Activated naive CD4-positive, alpha-beta T cell treated with anti-CD3 and anti-CD28 coated beads for 36 hours (primary cell): ENCODE measurements at regions not wholly inside any gene's neighbourhood (a gene's known extent, or its start where the extent isn't known, plus 50 kb on each side); places are given as distances from the start of the nearest gene placed in this dataset.

Source experiments
- CTCF ChIA-PET: fragments of 350-600 bp; sonication (Branson Sonifier 250); formaldehyde crosslinking; loops from one replicate; lab custom pipeline; 2021; ENCODE audit warnings: antibody characterized with exemption; lab: Charles Lee
- DNase-seq: peaks from one replicate; pipeline ENCODE4 v3.0.0-alpha.2; 2020
- H3K27ac Mint-ChIP-seq: one replicate; pipeline ENCODE4 v1.8.0; 2021; ENCODE audit warnings: mild to moderate bottlenecking, mixed read lengths
- H3K27me3 Mint-ChIP-seq: one replicate; pipeline ENCODE4 v1.8.0; 2021; ENCODE audit warnings: low read depth, mixed read lengths
- H3K36me3 Mint-ChIP-seq: one replicate; pipeline ENCODE4 v1.8.0; 2021; ENCODE audit warnings: low read depth, mixed read lengths
- H3K4me1 Mint-ChIP-seq: one replicate; pipeline ENCODE4 v1.8.0; 2021; ENCODE audit warnings: low read depth, mixed read lengths
- H3K4me3 Mint-ChIP-seq: one replicate; pipeline ENCODE4 v1.8.0; 2021; ENCODE audit warnings: mild to moderate bottlenecking, moderate library complexity, mixed read lengths
- H3K9me3 Mint-ChIP-seq: one replicate; pipeline ENCODE4 v1.8.0; 2021; ENCODE audit warnings: mixed read lengths
- intact Hi-C: fragments of 100-400 bp; cut with micrococcal nuclease; formaldehyde crosslinking; loops from one replicate; pipeline ENCODE4 v1.15.1; 2023

DNA sequence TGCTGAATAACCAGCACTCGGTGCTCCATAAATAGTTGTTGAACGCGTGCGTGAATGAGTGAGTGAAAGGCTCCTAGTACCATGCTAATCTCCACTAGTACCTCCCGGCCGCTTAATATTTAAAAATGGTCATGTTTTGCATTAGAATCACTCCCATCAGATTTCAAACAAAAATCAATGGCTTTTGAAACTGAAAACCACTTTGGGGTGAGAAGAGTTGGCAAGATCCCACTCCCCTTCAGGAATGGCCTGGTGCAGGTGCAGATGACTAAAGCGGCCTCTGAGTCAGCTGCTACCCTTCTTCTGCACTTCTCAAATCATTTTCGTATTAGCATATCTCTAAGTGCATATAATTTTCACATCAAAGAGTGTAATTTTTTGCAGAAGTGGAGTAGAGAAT is 425.3 kb upstream of the PROK2 start:
- no peaks in the 10 kb centered on the region for H3K9me3 Mint-ChIP-seq
- CTCF ChIA-PET, result no interaction called here

DNA sequence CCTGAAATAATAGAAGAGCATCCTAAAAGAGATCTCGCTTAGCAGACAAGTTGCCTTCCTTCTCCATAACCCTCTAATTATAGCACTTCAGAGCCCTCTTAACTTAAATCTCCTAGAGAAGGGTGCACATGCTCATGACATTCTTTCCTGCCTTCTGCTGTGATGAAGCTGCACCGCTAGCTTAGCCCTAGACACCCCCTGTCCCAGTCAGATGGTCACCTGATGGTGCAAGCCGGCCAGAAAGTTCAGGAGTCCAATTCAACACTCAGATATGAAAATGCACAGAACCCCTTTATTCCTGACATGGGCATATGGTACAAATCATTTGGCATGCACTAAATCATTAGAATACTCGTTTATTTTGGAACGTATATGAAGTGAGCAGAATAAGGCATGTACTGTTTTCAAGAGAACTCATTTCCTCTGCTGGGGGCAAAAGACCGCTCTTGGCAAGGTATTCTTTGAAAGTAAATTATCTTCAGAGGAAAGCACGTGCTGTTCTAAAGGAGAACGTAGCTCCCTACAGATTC is 420.4 kb upstream of the PROK2 start:
- DNase-seq, result no peak
- Mint-ChIP-seq H3K4me3 (no peak overlapping the region), H3K4me1 (peaks cover 4% of the 10 kb centered on the region), H3K27me3 (no peaks in the 10 kb centered on the region), H3K9me3 (peaks cover 5% of the 10 kb centered on the region), H3K36me3 (no peaks in the 10 kb centered on the region), H3K27ac (no peak overlapping the region)
- intact Hi-C loops, result no loop called here
- CTCF ChIA-PET, result no interaction called here

More for the DNA sequence above, 425.3 kb upstream of the PROK2 start:
- H3K27ac Mint-ChIP-seq, result no peak overlapping the region
- H3K4me3 Mint-ChIP-seq, result no peak overlapping the region
- H3K36me3 Mint-ChIP-seq, result no peaks in the 10 kb centered on the region
- H3K4me1 Mint-ChIP-seq, result peaks cover 4% of the 10 kb centered on the region
- no peak for DNase-seq
- no peaks in the 10 kb centered on the region for H3K27me3 Mint-ChIP-seq
- intact Hi-C loops, result loop anchor here (10.0 kb wide), 1 partner anchor 395 kb away; no protein-coding TSS in a partner anchor

DNA sequence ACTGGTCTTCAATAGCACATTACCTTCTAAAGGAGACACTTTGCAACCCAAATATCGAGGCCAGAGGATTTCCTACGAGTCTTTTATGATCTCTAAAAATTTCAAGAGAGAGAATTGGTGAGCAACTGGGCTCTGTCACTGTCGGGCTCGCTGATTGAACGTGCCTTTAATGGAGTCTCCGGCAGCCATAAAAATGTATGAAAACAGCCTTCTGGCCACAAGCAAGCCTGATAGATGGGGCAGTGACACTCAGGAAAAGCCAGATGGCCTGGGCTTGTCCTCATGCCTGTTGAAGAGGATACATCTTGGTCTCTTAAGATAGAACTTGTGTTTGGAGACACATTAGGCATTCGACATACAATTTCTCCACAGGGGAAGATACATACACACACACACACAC is 419.5 kb upstream of the PROK2 start:
- H3K27me3 Mint-ChIP-seq, result no peaks in the 10 kb centered on the region
- H3K27ac Mint-ChIP-seq, result no peak overlapping the region
- H3K9me3 Mint-ChIP-seq, result peaks cover 8% of the 10 kb centered on the region
- H3K36me3 Mint-ChIP-seq, result peaks cover 1% of the 10 kb centered on the region
- CTCF ChIA-PET, result interaction anchor here (1.5 kb wide), 1 partner anchor 66 kb away, joined by 3 read pairs; no protein-coding TSS in a partner anchor
- no peaks in the 10 kb centered on the region for H3K4me1 Mint-ChIP-seq
- no peak overlapping the region for H3K4me3 Mint-ChIP-seq
- intact Hi-C loops, result no loop called here
- no peak for DNase-seq

DNA sequence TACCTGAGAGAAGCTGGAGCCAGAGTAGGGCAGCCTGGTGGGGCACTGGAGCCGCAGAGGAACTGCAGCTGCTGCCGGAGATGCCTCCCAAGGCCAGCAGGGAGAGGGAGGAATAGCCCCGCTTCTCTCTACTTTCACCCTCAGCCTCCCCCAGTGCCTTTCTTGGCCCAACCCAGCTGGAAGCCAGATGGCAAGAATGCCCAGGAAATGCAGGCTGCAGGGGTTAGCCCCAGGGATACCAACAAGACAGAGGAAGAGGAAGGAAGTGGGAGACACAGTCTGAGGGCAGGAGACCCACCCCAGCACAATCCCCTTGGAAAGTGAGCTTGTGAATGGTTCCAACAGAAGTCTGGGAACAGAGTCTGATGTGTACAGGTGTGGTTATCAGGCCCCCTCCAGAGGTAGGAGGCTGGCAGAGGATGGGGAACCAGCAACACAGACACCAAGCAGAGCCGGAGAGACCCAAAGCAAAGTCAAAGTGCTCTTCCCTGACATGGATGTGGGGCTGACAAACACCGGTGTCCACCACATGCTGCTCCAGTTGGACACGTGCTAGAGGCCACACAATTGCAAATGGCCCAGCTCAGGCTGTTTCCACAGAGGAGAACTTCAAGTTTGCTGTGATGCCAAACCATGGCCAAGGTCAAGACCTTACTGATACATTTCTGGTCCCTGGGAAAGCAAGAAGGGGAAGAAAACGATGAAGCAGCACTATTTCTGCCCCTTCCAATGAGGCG is 418.8 kb upstream of the PROK2 start:
- Mint-ChIP-seq H3K27me3 (no peaks in the 10 kb centered on the region), H3K36me3 (peaks cover 1% of the 10 kb centered on the region), H3K9me3 (peaks cover 8% of the 10 kb centered on the region), H3K4me3 (no peak overlapping the region), H3K4me1 (no peaks in the 10 kb centered on the region), H3K27ac (no peak overlapping the region)
- CTCF ChIA-PET, result interaction anchor here (1.5 kb wide), 1 partner anchor 66 kb away, joined by 3 read pairs; no protein-coding TSS in a partner anchor
- no peak for DNase-seq
- intact Hi-C loops, result no loop called here

DNA sequence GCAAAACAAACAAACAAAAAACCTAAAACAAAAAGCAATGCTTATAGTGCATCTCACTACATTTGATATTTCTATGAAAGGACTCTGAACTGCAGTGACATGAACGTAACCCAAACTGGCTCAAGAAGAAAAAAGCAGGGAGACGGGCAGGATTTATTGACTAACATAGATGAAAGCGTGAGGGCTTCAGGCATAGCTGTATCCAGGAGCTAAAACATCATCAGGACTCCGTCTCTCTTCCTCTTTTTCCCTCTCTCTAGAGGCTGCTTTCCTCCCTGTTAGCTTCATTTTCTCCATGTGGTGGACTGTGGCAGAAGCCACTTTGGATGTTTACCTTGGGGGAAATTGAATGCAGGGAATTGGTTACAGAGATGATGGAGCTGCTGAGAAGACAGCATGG is 418.2 kb upstream of the PROK2 start:
- peaks cover under 1% of the 10 kb centered on the region for H3K27me3 Mint-ChIP-seq
- H3K9me3 Mint-ChIP-seq, result peaks cover 8% of the 10 kb centered on the region
- CTCF ChIA-PET, result interaction anchor here (1.5 kb wide), 1 partner anchor 67 kb away, joined by 3 read pairs; no protein-coding TSS in a partner anchor
- intact Hi-C loops, result no loop called here
- no peak overlapping the region for H3K4me3 Mint-ChIP-seq
- no peak for DNase-seq
- H3K27ac Mint-ChIP-seq, result no peak overlapping the region
- no peaks in the 10 kb centered on the region for H3K4me1 Mint-ChIP-seq
- peaks cover 1% of the 10 kb centered on the region for H3K36me3 Mint-ChIP-seq

DNA sequence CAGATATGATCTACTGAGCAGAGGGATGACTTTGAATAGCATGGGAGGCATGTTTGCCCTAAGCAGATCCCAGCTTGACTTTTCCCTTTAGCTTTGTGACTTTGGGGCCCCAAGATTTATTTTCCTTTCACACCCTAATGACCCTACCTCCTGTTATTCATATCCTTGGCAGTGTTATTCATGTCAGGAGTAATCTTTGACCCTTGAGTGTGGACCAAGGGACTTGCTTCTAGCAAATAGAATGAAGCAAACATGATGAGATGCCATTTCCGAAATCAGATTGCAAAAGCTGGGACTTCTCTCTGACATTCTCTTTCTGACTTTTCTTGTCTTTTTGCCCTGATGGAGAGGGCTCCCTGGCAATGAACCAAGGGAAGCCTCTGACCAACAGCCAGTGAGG is 415.4 kb upstream of the PROK2 start:
- H3K4me1 Mint-ChIP-seq, result no peaks in the 10 kb centered on the region
- CTCF ChIA-PET, result no interaction called here
- DNase-seq, result no peak
- no peak overlapping the region for H3K27ac Mint-ChIP-seq
- peaks cover 1% of the 10 kb centered on the region for H3K27me3 Mint-ChIP-seq
- peaks cover 8% of the 10 kb centered on the region for H3K9me3 Mint-ChIP-seq
- H3K36me3 Mint-ChIP-seq, result peaks cover 1% of the 10 kb centered on the region
- intact Hi-C loops, result no loop called here
- no peak overlapping the region for H3K4me3 Mint-ChIP-seq

DNA sequence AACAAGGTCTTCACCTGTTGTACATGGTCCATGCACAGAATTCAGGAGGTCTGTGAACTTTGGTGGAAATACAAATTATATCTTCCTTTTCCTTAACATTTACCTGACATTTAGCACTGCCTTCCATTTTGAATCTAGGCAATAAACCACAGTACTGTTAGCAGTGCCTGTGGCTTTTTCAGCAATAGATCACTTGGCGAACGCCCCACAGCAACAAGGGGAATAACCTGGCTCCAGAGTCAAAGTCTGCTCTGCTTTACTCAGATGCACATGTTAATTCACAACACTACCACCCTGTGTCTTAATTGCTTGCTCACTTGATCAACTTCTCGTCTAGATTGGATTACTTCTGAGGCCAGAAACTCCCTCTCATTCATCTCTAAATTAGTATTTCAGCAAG is 414.6 kb upstream of the PROK2 start:
- intact Hi-C loops, result no loop called here
- Mint-ChIP-seq H3K36me3 (peaks cover 1% of the 10 kb centered on the region), H3K27ac (no peak overlapping the region), H3K9me3 (peaks cover 8% of the 10 kb centered on the region), H3K4me1 (no peaks in the 10 kb centered on the region), H3K27me3 (peaks cover 1% of the 10 kb centered on the region), H3K4me3 (no peak overlapping the region)
- CTCF ChIA-PET, result no interaction called here
- DNase-seq, result no peak

DNA sequence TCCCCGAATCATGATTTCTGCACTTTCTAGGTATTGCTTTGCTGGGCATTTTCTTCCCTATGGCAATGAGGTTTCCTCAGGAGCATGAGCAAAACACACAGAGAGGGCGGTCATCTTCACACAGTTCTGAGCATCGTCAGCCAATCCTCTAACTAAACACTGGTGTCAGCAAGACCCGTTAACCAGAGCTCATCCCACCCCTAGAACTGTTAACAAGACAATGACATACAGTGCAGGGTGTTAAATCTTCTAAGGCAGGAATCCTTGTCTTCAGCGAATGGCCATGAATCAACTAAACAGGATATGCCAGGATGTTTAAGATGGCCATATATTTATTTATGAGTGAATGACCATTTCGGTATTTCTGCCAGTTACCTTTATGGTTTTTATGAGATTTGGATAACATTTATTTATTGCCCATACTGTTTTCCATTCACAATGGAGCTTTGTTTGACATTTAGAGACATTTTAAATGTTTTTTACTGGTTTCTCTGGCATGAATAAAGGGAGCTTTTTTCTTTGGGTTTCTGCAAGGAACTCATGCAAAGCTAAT is 411.5 kb upstream of the PROK2 start:
- H3K4me3 Mint-ChIP-seq, result no peak overlapping the region
- CTCF ChIA-PET, result interaction anchor here (1.6 kb wide), 1 partner anchor 8 kb away, joined by 4 read pairs; no protein-coding TSS in a partner anchor
- intact Hi-C loops, result no loop called here
- no peak for DNase-seq
- H3K4me1 Mint-ChIP-seq, result no peaks in the 10 kb centered on the region
- no peak overlapping the region for H3K27ac Mint-ChIP-seq
- H3K9me3 Mint-ChIP-seq, result peaks cover 18% of the 10 kb centered on the region
- peaks cover 1% of the 10 kb centered on the region for H3K36me3 Mint-ChIP-seq
- peaks cover 1% of the 10 kb centered on the region for H3K27me3 Mint-ChIP-seq

DNA sequence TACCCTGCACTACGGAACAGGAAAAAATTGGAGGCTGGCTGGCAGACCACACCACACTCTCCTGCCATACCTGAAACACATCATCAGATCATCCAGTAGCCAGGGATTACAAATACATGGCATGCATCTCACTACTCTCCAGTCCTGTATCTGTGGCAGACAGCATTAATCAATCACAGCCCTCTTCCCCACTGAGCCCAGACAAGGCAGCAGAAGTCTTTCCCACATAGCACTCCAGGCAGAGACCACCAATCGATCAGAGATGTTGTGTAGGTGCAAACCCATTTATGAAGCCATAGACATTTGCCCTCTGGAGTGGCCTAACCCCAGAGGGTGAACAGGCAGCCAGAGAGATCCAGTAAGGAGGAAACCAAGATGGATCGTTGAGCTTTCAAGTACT is 410.9 kb upstream of the PROK2 start:
- Mint-ChIP-seq H3K4me1 (no peaks in the 10 kb centered on the region), H3K27me3 (peaks cover 1% of the 10 kb centered on the region), H3K27ac (no peak overlapping the region), H3K4me3 (no peak overlapping the region), H3K9me3 (peaks cover 17% of the 10 kb centered on the region), H3K36me3 (peaks cover 1% of the 10 kb centered on the region)
- CTCF ChIA-PET, result interaction anchor here (1.6 kb wide), 1 partner anchor 8 kb away, joined by 4 read pairs; no protein-coding TSS in a partner anchor
- DNase-seq, result no peak
- intact Hi-C loops, result no loop called here

DNA sequence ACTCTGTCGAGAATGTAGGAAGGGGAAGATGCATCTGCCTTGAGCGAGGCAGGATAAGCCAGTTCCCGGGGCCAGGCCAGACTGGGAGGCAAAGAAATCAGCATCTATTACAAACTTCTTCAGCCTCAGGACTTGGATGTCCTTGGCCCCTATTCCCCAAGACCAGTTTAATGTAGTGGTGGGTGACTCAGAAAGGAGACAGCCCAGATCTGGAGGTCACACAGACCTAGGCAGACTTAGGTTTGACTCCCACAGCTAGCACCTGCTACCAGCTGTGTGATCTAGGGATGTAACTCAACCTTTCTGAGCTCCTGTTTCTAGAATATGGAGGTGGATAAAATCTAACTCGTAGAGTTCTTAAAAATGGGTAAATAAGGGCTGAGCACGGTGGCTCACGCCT is 409.5 kb upstream of the PROK2 start:
- CTCF ChIA-PET, result no interaction called here
- H3K9me3 Mint-ChIP-seq, result peaks cover 11% of the 10 kb centered on the region
- no peaks in the 10 kb centered on the region for H3K36me3 Mint-ChIP-seq

DNA sequence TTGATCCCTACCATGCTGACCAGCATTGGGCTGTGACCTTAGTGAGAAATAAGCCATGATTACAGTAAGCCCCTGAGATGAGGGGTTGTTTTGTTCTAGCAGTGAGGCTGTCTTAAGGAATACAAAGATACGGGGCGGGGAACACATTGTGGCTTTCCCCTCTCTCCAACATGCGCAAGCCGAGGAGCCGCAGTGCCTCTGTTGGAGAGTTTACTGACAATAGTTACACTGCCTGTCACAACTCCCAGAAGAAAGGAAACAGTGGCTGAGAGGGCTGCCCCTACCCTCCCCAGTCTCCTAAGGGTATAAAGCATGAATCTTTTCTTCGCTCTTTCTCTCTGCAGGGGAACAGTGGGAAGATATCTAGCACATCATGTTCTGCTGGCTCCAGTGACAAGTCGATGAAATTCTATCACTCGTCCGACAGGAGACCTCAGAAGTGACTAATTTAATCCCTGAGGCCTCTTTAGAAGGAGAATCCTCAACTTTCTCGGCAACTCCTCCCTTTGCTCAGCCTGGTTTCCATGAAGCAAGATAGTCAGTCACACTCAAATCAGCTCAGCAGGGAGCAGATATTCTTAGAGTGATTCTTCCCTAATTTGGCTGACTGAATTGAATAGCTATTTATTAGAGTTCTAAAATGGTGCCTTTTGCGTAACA is 409.0 kb upstream of the PROK2 start:
- Mint-ChIP-seq H3K36me3 (no peaks in the 10 kb centered on the region), H3K9me3 (peaks cover 11% of the 10 kb centered on the region), H3K4me1 (peaks cover 8% of the 10 kb centered on the region), H3K27me3 (peaks cover 1% of the 10 kb centered on the region), H3K4me3 (no peak overlapping the region), H3K27ac (no peak overlapping the region)
- no peak for DNase-seq
- intact Hi-C loops, result no loop called here
- CTCF ChIA-PET, result no interaction called here

More for the DNA sequence above, 409.5 kb upstream of the PROK2 start:
- DNase-seq, result no peak
- no peak overlapping the region for H3K4me3 Mint-ChIP-seq
- H3K27ac Mint-ChIP-seq, result no peak overlapping the region
- H3K27me3 Mint-ChIP-seq, result peaks cover 1% of the 10 kb centered on the region
- intact Hi-C loops, result no loop called here
- H3K4me1 Mint-ChIP-seq, result peaks cover 3% of the 10 kb centered on the region

DNA sequence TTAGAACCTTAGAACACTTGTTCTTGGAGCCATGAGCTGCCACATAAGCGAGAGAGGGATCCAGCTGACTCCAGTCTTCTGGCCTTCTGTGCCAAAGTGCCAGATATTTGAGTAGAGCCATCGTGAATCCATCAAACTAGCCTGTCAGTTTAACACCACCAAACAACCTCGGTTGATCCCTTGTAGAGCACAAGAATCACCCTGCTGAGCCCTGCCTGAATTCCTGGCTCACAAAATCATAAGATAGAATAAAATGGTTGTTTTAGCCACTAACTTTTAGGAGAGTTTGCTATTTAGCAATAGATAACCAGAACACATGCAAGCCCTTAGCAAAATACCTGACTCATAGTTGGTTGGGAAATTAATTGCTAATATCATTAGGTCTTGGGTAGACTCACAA is 407.6 kb upstream of the PROK2 start:
- H3K9me3 Mint-ChIP-seq, result peaks cover 11% of the 10 kb centered on the region

More for the DNA sequence above, 407.6 kb upstream of the PROK2 start:
- no peak overlapping the region for H3K4me3 Mint-ChIP-seq
- CTCF ChIA-PET, result no interaction called here
- intact Hi-C loops, result no loop called here
- H3K27ac Mint-ChIP-seq, result no peak overlapping the region
- no peaks in the 10 kb centered on the region for H3K36me3 Mint-ChIP-seq
- no peak for DNase-seq
- peaks cover 13% of the 10 kb centered on the region for H3K4me1 Mint-ChIP-seq
- no peaks in the 10 kb centered on the region for H3K27me3 Mint-ChIP-seq
